ENCODE measurements at regions not wholly inside any gene's neighbourhood (a gene's known extent, or its start where the extent isn't known, plus 50 kb on each side); places are given as distances from the start of the nearest gene placed in this dataset.

DNA sequence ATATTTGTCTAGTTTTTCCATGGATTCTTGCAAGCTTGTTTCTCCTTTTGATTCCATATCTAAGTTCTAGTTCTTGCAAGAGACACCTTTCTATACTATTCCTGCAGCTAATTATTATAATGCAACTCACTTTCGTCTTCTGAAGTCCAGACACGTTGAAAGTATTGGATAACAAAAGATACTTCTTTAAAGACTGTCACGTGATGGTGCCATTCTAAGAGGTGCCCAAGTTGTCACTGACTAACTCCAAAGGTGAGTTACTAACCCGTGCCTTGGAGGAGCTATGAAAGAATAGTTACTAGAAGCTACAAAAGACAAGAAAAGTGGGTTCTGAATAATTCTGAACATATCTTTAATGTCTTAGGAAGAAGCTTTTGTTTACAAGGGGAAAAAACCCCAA lies 322.6 kb downstream of the HDGFL1 start:
- Histone ChIP-seq H3K36me3 (ENCODE audit: control insufficient read depth in 2 of 2, extremely low read depth in 1 of 2, insufficient read depth in 2 of 2, low read length in 2 of 2) (no peaks in the 10 kb centered on the region), H3K4me2 (ENCODE audit: insufficient read depth, low read length) (peak overlapping the region; percentile 49), H4K20me1 (replicated peaks; ENCODE audit: control insufficient read depth, extremely low read depth, insufficient read depth, low read length) (no peaks in the 10 kb centered on the region), H3K9me3 (replicated peaks; ENCODE audit: control insufficient read depth, insufficient read depth, low read length) (no peaks in the 10 kb centered on the region), H3K9me1 (replicated peaks; ENCODE audit: control insufficient read depth, extremely low read depth, insufficient read depth, low read length) (no peaks in the 10 kb centered on the region), H3K4me1 (ENCODE audit: control insufficient read depth, extremely low read depth, insufficient read depth, low read length) (peaks cover 30% of the 10 kb centered on the region), H3K27ac (ENCODE audit: insufficient read depth, low read depth, low read length) (peak overlapping the region; percentile 95), H2AFZ (ENCODE audit: low read depth, low read length) (peak overlapping the region; percentile 78), H3K27me3 (ENCODE audit: control insufficient read depth in 2 of 2, insufficient read depth in 2 of 2, low read length in 2 of 2) (no peaks in the 10 kb centered on the region), H3K79me2 (ENCODE audit: control insufficient read depth, insufficient read depth, low read length) (no peaks in the 10 kb centered on the region), H3K9ac (replicated peaks; ENCODE audit: extremely low read depth, insufficient read depth, low read length) (peak overlapping the region; percentile 54), H3K4me3 (replicated peaks in 1 of 3; ENCODE audit: insufficient read depth in 1 of 3, low read depth in 1 of 3, low read length in 3 of 3) (no peak overlapping the region)
- POLR2A ChIA-PET, result interaction anchor here (1.0 kb wide), 1 partner anchor 1299 kb away, joined by 7 read pairs; the partner anchor contains the start of gene SOX4
- TSS peak; percentile 92 for BruUV-seq (replicated peaks)
- dilution Hi-C loops (cut with MboI; ENCODE audit: extremely low pct_ligation_motif_present, low sequenced_read_pairs) (no loop called here), intact Hi-C loops (cut with micrococcal nuclease) (loop anchor here (1.0 to 5.0 kb wide), 3 partner anchors 8 to 960 kb away; no protein-coding TSS in a partner anchor)
- TF ChIP-seq FOS (IDR thresholded peaks at IDR 0.05; ENCODE audit: borderline replicate concordance, insufficient read depth, low read length) (no peak), MAX (IDR thresholded peaks at IDR 0.05; ENCODE audit: insufficient read depth, insufficient read length) (no peak), EZH2 (IDR thresholded peaks at IDR 0.05; ENCODE audit: borderline replicate concordance, low read depth, low read length, severe bottlenecking) (no peak), GATA2 (IDR thresholded peaks at IDR 0.05; ENCODE audit: insufficient read depth, insufficient read length, low read depth, low read length) (no peak), JUN (IDR thresholded peaks at IDR 0.05; ENCODE audit: borderline replicate concordance, insufficient read depth, insufficient read length, low read depth) (no peak), POLR2AphosphoS5 (IDR thresholded peaks at IDR 0.05; ENCODE audit: insufficient read depth, low read depth, low read length) (no peak), POLR2A (IDR thresholded peaks at IDR 0.05; ENCODE audit: low read depth, low read length) (no peak), CTCF (IDR thresholded peaks at IDR 0.05; ENCODE audit: extremely low read depth in 1 of 2, insufficient read depth in 1 of 2, low read depth in 1 of 2, low read length in 2 of 2) (no peak), MYC (IDR thresholded peaks at IDR 0.05; ENCODE audit: low read depth, low read length) (no peak)
- DNase-seq (ENCODE audit: low read depth, low spot score) (no peak), FAIRE-seq (no peak)
- CTCF ChIA-PET, result interaction anchor here (0.6 to 1.8 kb wide), 7 partner anchors 11 to 1303 kb away, joined by 3 to 16 read pairs (median 3); no protein-coding TSS in a partner anchor
